DMS53 treated with DMSO at 0.1 percent for 48 hours (cell line): ENCODE measurements at regions not wholly inside any gene's neighbourhood (a gene's known extent, or its start where the extent isn't known, plus 50 kb on each side); places are given as distances from the start of the nearest gene placed in this dataset.
"Not testable (repeated sequence)": the region's sequence is repeated elsewhere in the genome, so short reads cannot be mapped to it uniquely, and the experiment has no call there.

Experiments used
- DNase-seq: peaks from one replicate; lab custom pipeline; 2025; ENCODE audit not compliant: unreplicated experiment; lab: John Stamatoyannopoulos, UW

GRCh38 chr14:23829736-23830471, 123.7 kb upstream of the DHRS4 start:
- peak; percentile 3 for DNase-seq

- DNase-seq = no peak
Observed at GRCh38 chr14:23831596-23831995, 122.0 kb upstream of the DHRS4 start.

- DNase-seq = no peak
Observed at GRCh38 chr14:23861666-23862065, 91.9 kb upstream of the DHRS4 start.

DNA sequence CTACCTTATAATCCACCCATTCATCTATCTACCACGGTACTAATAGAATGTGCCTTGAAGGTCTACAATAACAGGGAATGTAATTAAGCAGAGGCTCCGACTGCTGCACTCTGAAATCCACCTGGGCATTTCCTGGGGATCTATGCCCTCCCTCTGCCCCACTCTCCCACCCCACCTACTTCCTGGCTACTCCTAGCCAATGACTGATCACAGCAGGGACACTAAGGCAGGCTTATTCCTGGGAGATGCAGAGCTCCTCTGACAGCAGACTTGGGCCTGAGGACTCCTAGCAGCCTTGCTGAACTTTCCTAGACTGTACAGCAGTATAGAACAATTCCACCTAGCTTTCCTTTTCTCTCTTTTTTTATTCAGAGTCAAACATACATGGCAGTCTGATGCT, 91.1 kb upstream of the DHRS4 start:
- DNase-seq = no peak

- no peak for DNase-seq
Observed at GRCh38 chr14:23863836-23864235, 89.7 kb upstream of the DHRS4 start.

DNA sequence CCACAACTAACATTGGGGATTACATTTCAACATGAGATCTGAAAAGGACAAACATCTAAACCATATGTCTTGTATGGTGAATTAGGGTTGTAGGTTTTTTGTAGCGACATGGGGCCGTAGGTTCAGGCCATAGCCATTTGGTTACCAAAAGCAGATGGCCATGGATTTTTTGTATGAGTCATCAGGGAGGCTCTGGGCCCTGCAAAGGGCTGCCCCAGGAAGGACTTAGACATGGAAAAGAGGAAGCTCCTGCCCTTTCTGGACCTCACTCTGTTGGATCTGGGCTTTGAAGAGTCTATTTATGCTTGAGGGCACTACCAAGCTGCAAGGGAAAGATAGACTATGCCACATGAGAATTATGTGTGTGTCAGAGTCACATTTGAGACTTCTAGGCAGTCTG, 89.3 kb upstream of the DHRS4 start:
- no peak for DNase-seq

GRCh38 chr14:23864861-23865260, 88.7 kb upstream of the DHRS4 start:
- DNase-seq = no peak

DNA sequence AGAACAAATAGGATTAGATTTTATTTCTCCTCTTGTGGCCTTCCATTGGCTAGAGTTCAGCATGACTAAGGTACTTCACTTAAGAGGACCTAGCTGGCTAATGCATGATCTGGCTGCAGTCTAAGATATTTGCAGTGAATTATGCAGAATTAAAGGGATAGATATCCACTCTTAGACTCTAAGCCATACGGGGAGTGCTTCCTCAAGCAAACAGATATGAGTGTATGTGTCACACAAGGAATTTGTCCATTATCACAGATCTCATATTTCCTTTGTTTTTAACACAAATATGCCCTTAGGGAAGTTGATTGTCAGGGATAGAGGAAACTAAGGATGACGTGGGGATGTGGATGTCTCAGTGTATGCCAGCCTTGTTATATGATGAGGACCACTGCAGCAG, 88.1 kb upstream of the DHRS4 start:
- no peak for DNase-seq

GRCh38 chr14:23866269-23866668, 87.3 kb upstream of the DHRS4 start:
- no peak for DNase-seq

DNA sequence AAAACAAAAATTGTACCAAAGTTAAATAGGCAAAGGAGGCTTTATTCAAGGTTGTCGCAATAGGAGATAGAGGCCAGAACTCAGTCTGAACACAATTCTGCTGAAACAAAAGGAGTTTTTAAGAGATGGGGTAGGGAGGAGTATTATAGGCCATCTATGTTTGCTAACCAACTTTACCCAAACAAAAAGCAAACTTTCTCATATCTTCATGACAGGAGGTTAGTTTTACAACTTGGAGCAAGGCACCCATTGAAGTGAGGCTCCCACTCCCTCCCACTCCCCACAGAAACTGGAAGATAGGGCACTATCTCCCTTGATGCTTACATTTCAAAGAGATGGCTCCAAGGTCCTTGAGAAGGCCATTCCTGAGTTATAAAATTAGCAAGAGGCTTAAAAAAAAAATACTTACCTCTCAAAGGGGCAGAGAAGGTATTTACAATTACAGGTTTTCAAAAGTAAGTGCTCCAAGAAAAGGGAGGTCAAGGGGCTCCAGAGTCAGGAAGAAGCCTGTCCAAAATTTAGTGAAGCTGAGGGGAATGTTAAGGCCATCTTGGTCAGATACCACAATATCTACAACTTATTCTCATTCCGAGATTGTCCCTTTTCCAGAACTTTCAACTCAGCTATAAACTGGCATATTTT, 84.4 kb upstream of the DHRS4 start:
- no peak for DNase-seq

DNA sequence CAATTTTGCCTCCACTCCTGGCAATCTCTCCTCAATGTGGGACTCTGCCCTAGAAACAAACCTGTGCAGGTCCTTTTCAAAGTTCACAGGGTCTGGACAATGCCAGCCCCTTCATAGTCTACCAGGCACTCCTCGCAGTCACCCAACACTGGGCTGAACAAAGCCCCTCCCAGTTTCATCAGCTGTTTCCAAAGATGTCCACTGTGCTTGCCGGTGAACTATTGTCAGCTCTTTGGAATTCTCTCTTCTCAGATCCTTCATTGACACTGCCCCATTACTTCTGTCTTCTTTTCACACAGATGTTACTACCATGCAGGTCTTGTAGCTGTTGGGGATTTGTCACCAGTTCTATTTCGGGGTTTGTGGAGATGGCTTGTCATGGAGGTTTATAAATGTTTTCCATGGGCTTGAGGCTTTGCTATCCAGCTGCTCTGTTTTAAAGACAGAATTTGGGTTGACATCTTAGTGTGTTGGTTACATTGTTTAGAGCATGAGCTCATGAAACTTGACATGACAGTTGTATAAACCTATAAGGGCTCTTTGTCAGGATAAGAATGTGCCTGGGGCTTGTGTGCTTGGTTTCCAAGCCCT, 77.3 kb upstream of the DHRS4 start:
- no peak for DNase-seq

- DNase-seq = no peak
Observed at GRCh38 chr14:23877111-23877510, 76.5 kb upstream of the DHRS4 start.

- no peak for DNase-seq
Observed at GRCh38 chr14:23877538-23878180, 75.9 kb upstream of the DHRS4 start.

DNA sequence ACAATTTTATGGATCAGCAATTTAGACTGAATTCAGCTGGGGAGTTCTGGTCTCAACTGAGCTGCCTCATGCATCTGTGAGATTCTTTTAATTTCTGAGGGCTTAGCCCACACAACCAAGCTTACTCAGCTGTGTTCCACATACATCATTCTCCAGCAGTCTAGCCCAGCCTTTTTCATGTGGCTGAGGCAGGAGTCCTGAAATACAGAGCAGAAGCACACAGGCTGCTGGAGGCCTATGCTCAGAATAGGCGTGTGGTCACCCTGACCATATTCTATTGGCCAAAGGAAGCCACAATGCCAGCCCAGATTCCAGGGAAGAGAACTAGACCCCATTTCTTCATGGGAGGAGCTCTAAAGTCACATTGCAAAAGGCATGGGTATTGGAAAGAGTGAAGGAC, 72.3 kb upstream of the DHRS4 start:
- no peak for DNase-seq

- DNase-seq = no peak
Observed at GRCh38 chr14:23883684-23884540, 69.7 kb upstream of the DHRS4 start.

DNA sequence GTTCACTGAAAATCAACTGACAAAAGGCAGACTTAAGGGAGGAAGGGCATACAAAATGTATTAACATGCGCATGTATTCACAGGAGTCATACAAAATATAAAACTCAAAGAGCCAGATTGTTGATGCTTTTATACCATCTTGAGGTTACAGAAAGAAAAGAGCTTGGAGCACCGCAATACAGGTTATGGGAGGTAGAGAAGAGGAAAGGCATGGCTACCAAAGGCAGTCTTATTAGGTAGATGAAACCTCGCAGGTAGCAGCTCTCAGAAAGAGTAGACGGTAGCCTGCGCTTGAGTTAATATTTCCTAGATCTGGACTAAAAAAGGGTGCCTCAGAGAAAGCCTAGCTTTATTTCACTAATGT, 69.0 kb upstream of the DHRS4 start:
- no peak for DNase-seq

DNA sequence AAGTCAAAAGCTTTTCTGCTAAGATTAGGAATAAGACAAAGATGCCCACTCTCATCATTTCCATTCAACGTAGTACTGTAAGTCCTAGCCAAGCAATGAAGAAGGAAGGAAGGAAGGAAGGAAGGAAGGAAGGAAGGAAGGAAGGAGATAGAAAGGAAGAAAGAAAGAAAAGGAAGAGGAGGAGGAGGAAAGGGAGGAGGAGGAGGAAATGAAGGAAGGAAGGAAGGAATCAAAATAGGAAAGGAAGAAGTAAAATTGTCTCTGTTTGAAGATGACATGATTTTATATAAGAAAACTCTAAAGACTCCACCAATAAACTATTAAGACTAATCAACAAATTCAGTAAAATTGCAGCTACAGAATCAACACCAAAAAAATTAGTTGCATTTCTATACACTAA, 66.0 kb upstream of the DHRS4 start:
- DNase-seq = no peak

GRCh38 chr14:23891717-23892116, 61.9 kb upstream of the DHRS4 start:
- not testable (repeated sequence) for DNase-seq

GRCh38 chr14:23892289-23892688, 61.3 kb upstream of the DHRS4 start:
- not testable (repeated sequence) for DNase-seq

DNA sequence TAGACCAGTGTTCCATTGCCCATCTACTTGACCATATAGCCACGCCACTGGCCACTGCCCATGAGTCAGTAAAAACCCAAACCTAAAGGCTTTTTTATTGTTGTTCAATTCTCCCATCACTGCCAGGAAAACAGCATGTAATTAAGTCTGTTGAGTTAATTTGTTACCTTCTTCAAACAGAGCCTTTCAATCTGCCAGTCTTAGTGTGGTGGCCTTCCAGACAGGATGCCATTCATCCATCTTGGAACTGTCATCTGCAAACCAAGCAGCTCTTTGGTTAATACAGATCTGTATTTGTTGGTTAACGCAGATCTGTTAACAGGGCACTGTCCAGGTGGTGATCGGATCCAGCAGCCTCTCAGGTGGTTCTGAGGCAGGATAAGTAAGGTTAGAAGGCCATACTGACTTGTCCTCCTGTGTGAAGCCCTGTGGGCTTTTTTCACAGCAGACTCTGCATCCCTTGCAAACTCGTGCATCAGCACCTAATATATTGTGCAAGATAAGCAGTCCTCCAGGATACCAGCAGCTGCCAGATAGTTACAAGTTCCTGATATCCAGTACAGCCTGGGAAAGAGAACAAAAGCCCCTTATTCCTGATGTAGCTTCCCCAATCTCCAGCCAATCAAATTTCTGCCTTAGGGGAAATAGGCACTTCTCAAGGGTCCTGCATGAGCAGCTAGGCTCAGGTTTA, 59.1 kb upstream of the DHRS4 start:
- no peak for DNase-seq

GRCh38 chr14:23895053-23895419, 58.5 kb upstream of the DHRS4 start:
- no peak for DNase-seq
